Pancreas (tissue), 10 donors: ENCODE measurements at regions not wholly inside any gene's neighbourhood (a gene's known extent, or its start where the extent isn't known, plus 50 kb on each side); places are given as distances from the start of the nearest gene placed in this dataset.

Experiments used
- ATAC-seq, 4 donors: fragments of 200-7000 bp; cut with Tn5 transposase; one replicate each; pipeline versions ENCODE4 v1.8.0 to v1.9.1; 2020; ENCODE audit warnings: mild to moderate bottlenecking in 4 of 4, moderate library complexity in 4 of 4
- DNase-seq, 6 donors: peaks; one replicate each; pipeline ENCODE4 v3.0.0-alpha.2; 2020
- FAIRE-seq: peaks from 2 replicates; lab custom pipeline; 2012; peaks lifted over from hg19 to GRCh38; lab: Jason Lieb, UNC
- H3K27ac ChIP-seq, 4 donors: fragments of 200-600 bp; sonication (generic); 1 replicate in 3 of 4; 2 replicates in 1 of 4; pipeline versions ENCODE4 v1.5.0 to v1.8.0; 2020
- H3K27me3 ChIP-seq, 4 donors: fragments of 200-600 bp; one replicate each; pipeline ENCODE4 v1.8.0; 2021
- H3K36me3 ChIP-seq, 3 donors: fragments of 200-600 bp; sonication (generic) in 1 of 3; one replicate each; pipeline versions ENCODE4 v1.5.0 to v1.8.0; 2020 to 2021
- H3K4me1 ChIP-seq, 3 donors: fragments of 200-600 bp; one replicate each; pipeline ENCODE4 v1.8.0; 2021
- H3K4me3 ChIP-seq, 4 donors: fragments of 200-600 bp; sonication (generic) in 2 of 4; one replicate each; pipeline versions ENCODE4 v1.5.0 to v1.8.0; 2020 to 2021
- H3K9me3 ChIP-seq, 4 donors: fragments of 200-600 bp; one replicate each; pipeline ENCODE4 v1.8.0; 2021
- CTCF ChIP-seq, 4 donors: fragments of 200-600 bp; sonication (generic) in 3 of 4; IDR thresholded peaks; one replicate each; pipeline versions ENCODE4 v1.5.0 to v1.8.0; 2021; ENCODE audit warnings: antibody characterized with exemption in 4 of 4
- WGBS, 2 donors: extraction: QIAGEN DNeasy Blood & Tissue Kit; methylation state at CpG; one replicate each; pipeline ENCODE4 v1.1.7; 2013; 5-methylcytosine and 5-hydroxymethylcytosine counted together
- intact Hi-C, 3 donors: fragments of 100-400 bp; cut with DNase I; formaldehyde crosslinking; loops; one replicate each; pipeline versions ENCODE4 v1.11.1 to v1.14.2; 2022
- donor health status: healthy with polysubstance abuse.
- donor health status: DM: no; HTN: no; CAD: no; lungs with moderate emphysema.
- donor health status: DM: no; HTN: no; CAD: no.
- donor health status: control.
- donor health status: control.
- donor health status: Bipolar disorder and iron deficiency.
- donor health status: DM: yes; HTN: yes; CAD: no.
- donor health status: DM: no; HTN: no; CAD: no.
- donor health status: DM: no; HTN: no; CAD: no.
- donor health status: DM: yes; HTN: yes; CAD: no.

GRCh38 chr1:4033713-4034112 lies 133.6 kb upstream of the C1orf174 start:
- Histone ChIP-seq H3K36me3 (no peaks in the 10 kb centered on the region), H3K27ac (no peak overlapping the region), H3K9me3 (no peaks in the 10 kb centered on the region), H3K4me3 (no peak overlapping the region), H3K4me1 (no peaks in the 10 kb centered on the region), H3K27me3 (peaks cover 0 to 16% (median 0%) of the 10 kb centered on the region in 4 donors)
- ATAC-seq (no peak), FAIRE-seq (no peak), DNase-seq (no peak)
- TF ChIP-seq CTCF (IDR thresholded peaks at IDR 0.05), result no peak
- intact Hi-C loops, result no loop called here
- WGBS, 2 donors, result 34 to 38% methylated on average over 8 of the region's 8 CpGs

GRCh38 chr1:4034318-4034887 lies 134.3 kb upstream of the C1orf174 start:
- H3K36me3 ChIP-seq, result no peaks in the 10 kb centered on the region
- FAIRE-seq (no peak), ATAC-seq (no peak), DNase-seq (no peak)
- no peak overlapping the region for H3K27ac ChIP-seq
- no peak for TF ChIP-seq CTCF (IDR thresholded peaks at IDR 0.05)
- H3K9me3 ChIP-seq, result no peaks in the 10 kb centered on the region
- no peak overlapping the region for H3K4me3 ChIP-seq
- intact Hi-C loops, result no loop called here
- no peaks in the 10 kb centered on the region for H3K4me1 ChIP-seq
- peaks cover 0 to 16% (median 0%) of the 10 kb centered on the region in 4 donors for H3K27me3 ChIP-seq
- 39 to 54% methylated on average over 8 of the region's 8 CpGs for WGBS, 2 donors

- no peaks in the 10 kb centered on the region for H3K9me3 ChIP-seq
- FAIRE-seq, result no peak
- intact Hi-C loops, result no loop called here
- H3K27ac ChIP-seq, result no peak overlapping the region
- no peak for ATAC-seq
- 33 to 50% methylated on average over 5 of the region's 5 CpGs for WGBS, 2 donors
- no peak for DNase-seq
- no peak for TF ChIP-seq CTCF (IDR thresholded peaks at IDR 0.05)
- no peak overlapping the region for H3K4me3 ChIP-seq
- H3K4me1 ChIP-seq, result no peaks in the 10 kb centered on the region
- H3K36me3 ChIP-seq, result no peaks in the 10 kb centered on the region
- H3K27me3 ChIP-seq, result no peaks in the 10 kb centered on the region
Observed at GRCh38 chr1:4044967-4045366, 144.9 kb upstream of the C1orf174 start.

- H3K27me3 ChIP-seq, result no peaks in the 10 kb centered on the region
- H3K9me3 ChIP-seq, result no peaks in the 10 kb centered on the region
- 47 to 75% methylated on average over 5 of the region's 5 CpGs for WGBS, 2 donors
- intact Hi-C loops, result no loop called here
- no peak for FAIRE-seq
- no peak for ATAC-seq
- no peaks in the 10 kb centered on the region for H3K36me3 ChIP-seq
- no peak overlapping the region for H3K27ac ChIP-seq
- no peak for DNase-seq
- no peaks in the 10 kb centered on the region for H3K4me1 ChIP-seq
- TF ChIP-seq CTCF (IDR thresholded peaks at IDR 0.05), result no peak
- H3K4me3 ChIP-seq, result no peak overlapping the region
Observed at GRCh38 chr1:4045397-4046010, 145.4 kb upstream of the C1orf174 start.

GRCh38 chr1:4046836-4047461 lies 146.9 kb upstream of the C1orf174 start:
- H3K36me3 ChIP-seq, result no peaks in the 10 kb centered on the region
- no peak for TF ChIP-seq CTCF (IDR thresholded peaks at IDR 0.05)
- FAIRE-seq (no peak), ATAC-seq (no peak), DNase-seq (no peak)
- 32 to 42% methylated on average over 5 of the region's 5 CpGs for WGBS, 2 donors
- H3K27me3 ChIP-seq, result no peaks in the 10 kb centered on the region
- H3K27ac ChIP-seq, result no peak overlapping the region
- intact Hi-C loops, result no loop called here
- H3K4me1 ChIP-seq, result no peaks in the 10 kb centered on the region
- H3K4me3 ChIP-seq, result no peak overlapping the region
- H3K9me3 ChIP-seq, result no peaks in the 10 kb centered on the region
